Cortex of kidney (tissue), 1 donor: ENCODE measurements at regions not wholly inside any gene's neighbourhood (a gene's known extent, or its start where the extent isn't known, plus 50 kb on each side); places are given as distances from the start of the nearest gene placed in this dataset.
"Not testable (repeated sequence)": the region's sequence is repeated elsewhere in the genome, so short reads cannot be mapped to it uniquely, and the experiment has no call there.

Experiments used
- DNase-seq: peaks from one replicate; lab custom pipeline; 2025; lab: John Stamatoyannopoulos, UW

GRCh38 chr9:95580812-95581761 is 64.3 kb upstream of the PTCH1 start:
- DNase-seq: no peak

GRCh38 chr9:95574866-95575553 is 58.2 kb upstream of the PTCH1 start:
- DNase-seq: no peak

GRCh38 chr9:95574176-95574575 is 57.4 kb upstream of the PTCH1 start:
- no peak for DNase-seq

GRCh38 chr9:95573463-95573862 is 56.7 kb upstream of the PTCH1 start:
- no peak for DNase-seq

GRCh38 chr9:95572381-95573151 is 55.8 kb upstream of the PTCH1 start:
- no peak for DNase-seq

- DNase-seq: no peak
These were observed 53.9 kb upstream of the PTCH1 start for GRCh38 chr9:95570646-95571045.

- no peak for DNase-seq
These were observed 53.4 kb upstream of the PTCH1 start for GRCh38 chr9:95570150-95570549.

- not testable (repeated sequence) for DNase-seq
These were observed 52.0 kb upstream of the PTCH1 start for GRCh38 chr9:95568735-95569134.
